H1 (cell line): ENCODE measurements at regions not wholly inside any gene's neighbourhood (a gene's known extent, or its start where the extent isn't known, plus 50 kb on each side); places are given as distances from the start of the nearest gene placed in this dataset.

Source experiments
- CTCF ChIA-PET: fragments of 300-600 bp; sonication (Branson Sonifier 250); formaldehyde crosslinking; loops from one replicate; lab custom pipeline; 2021; ENCODE audit not compliant: partially characterized antibody; lab: Charles Lee
- POLR2A ChIA-PET: fragments of 300-600 bp; sonication (Branson Sonifier 250); formaldehyde crosslinking; loops from one replicate; lab custom pipeline; 2021; ENCODE audit warnings: inconsistent platforms; ENCODE audit not compliant: partially characterized antibody; lab: Charles Lee
- DNase-seq, 2 experiments: peaks; one replicate each; pipeline versions ENCODE4 v3.0.0 to v3.0.0-alpha.2; 2010 to 2022; ENCODE audit warnings: low spot score in 2 of 2, low read depth in 1 of 2, mixed read lengths in 1 of 2
- FAIRE-seq: peaks from 2 replicates; lab custom pipeline; 2011; peaks lifted over from hg19 to GRCh38; lab: Jason Lieb, UNC
- H2AFZ ChIP-seq: 2 replicates; pipeline ENCODE4 v1.8.1; 2012; ENCODE audit warnings: low read length, inconsistent platforms
- H2AK5ac ChIP-seq: 2 replicates; pipeline ENCODE4 v1.6.1; 2013; ENCODE audit warnings: low read depth, low read length
- H2BK120ac ChIP-seq: replicated peaks from 2 replicates; pipeline ENCODE3; 2013; ENCODE audit warnings: low read depth, low read length, inconsistent platforms
- H2BK12ac ChIP-seq: 2 replicates; pipeline ENCODE4 v1.6.1; 2013; ENCODE audit warnings: low read depth, low read length
- H2BK15ac ChIP-seq: 2 replicates; pipeline ENCODE4 v1.6.1; 2013; ENCODE audit warnings: low read length
- H2BK20ac ChIP-seq: 2 replicates; pipeline ENCODE4 v1.6.1; 2013; ENCODE audit warnings: low read length
- H2BK5ac ChIP-seq: 2 replicates; pipeline ENCODE4 v1.6.1; 2013; ENCODE audit warnings: low read depth, low read length
- H3K14ac ChIP-seq: 2 replicates; pipeline ENCODE4 v1.6.1; 2013; ENCODE audit warnings: inconsistent platforms; ENCODE audit not compliant: insufficient read length
- H3K18ac ChIP-seq: 2 replicates; pipeline ENCODE4 v1.6.1; 2013; ENCODE audit warnings: low read length; ENCODE audit errors: extremely low read depth
- H3K23ac ChIP-seq: 2 replicates; pipeline ENCODE4 v1.6.1; 2013; ENCODE audit warnings: inconsistent platforms; ENCODE audit not compliant: insufficient read length
- H3K23me2 ChIP-seq: 2 replicates; pipeline ENCODE4 v1.6.1; 2013; ENCODE audit warnings: low read depth, low read length
- H3K27ac ChIP-seq: 2 replicates; pipeline ENCODE4 v1.6.1; 2011; ENCODE audit warnings: low read depth, low read length, inconsistent platforms
- H3K27me3 ChIP-seq, 4 experiments: replicated peaks in 1 of 4; 1 replicate in 1 of 4; 2 replicates in 3 of 4; pipeline versions ENCODE4 v1.6.1 to v1.8.1; 2011 to 2013; ENCODE audit warnings: low read length in 3 of 4, mild to moderate bottlenecking in 3 of 4, inconsistent platforms in 2 of 4, mixed read lengths in 2 of 4, moderate library complexity in 1 of 4; ENCODE audit not compliant: control insufficient read depth in 3 of 4, insufficient read depth in 3 of 4; ENCODE audit errors: extremely low read depth in 1 of 4
- H3K36me3 ChIP-seq, 4 experiments: 2 replicates each; pipeline versions ENCODE4 v1.6.1 to v1.8.1; 2011 to 2013; ENCODE audit warnings: mild to moderate bottlenecking in 4 of 4, low read length in 3 of 4, moderate library complexity in 2 of 4, control low read depth in 1 of 4, inconsistent platforms in 1 of 4; ENCODE audit not compliant: insufficient read depth in 4 of 4, control insufficient read depth in 2 of 4
- H3K4ac ChIP-seq: replicated peaks from 2 replicates; pipeline ENCODE3; 2013; ENCODE audit warnings: low read length, low read depth, mixed read lengths, inconsistent platforms; ENCODE audit not compliant: insufficient read length
- H3K4me1 ChIP-seq, 4 experiments: replicated peaks in 1 of 4; 1 replicate in 1 of 4; 2 replicates in 3 of 4; pipeline versions ENCODE4 v1.6.1 to v1.8.1; 2011 to 2013; ENCODE audit warnings: low read length in 3 of 4, inconsistent platforms in 2 of 4, mixed read lengths in 1 of 4; ENCODE audit not compliant: insufficient read depth in 4 of 4, control insufficient read depth in 3 of 4
- H3K4me2 ChIP-seq, 2 experiments: 2 replicates each; pipeline versions ENCODE4 v1.6.1 to v1.8.1; 2011 to 2013; ENCODE audit warnings: low read depth in 2 of 2, low read length in 2 of 2, control low read depth in 1 of 2, inconsistent platforms in 1 of 2, mild to moderate bottlenecking in 1 of 2; ENCODE audit not compliant: insufficient read depth in 1 of 2
- H3K4me3 ChIP-seq, 4 experiments: fragments of 200-600, 300-600 bp in 1 of 4; sonication (generic), shearing (Covaris generic), sonication (Bioruptor Twin) in 1 of 4; 2 replicates each; pipeline versions ENCODE4 v1.5.1 to v1.8.1; 2011 to 2016; ENCODE audit warnings: low read length in 4 of 4, low read depth in 3 of 4, control low read depth in 2 of 4, inconsistent platforms in 2 of 4, mild to moderate bottlenecking in 2 of 4, mixed read lengths in 1 of 4, moderate library complexity in 1 of 4; ENCODE audit not compliant: insufficient read depth in 2 of 4; ENCODE audit errors: extremely low read depth in 1 of 4
- H3K56ac ChIP-seq: replicated peaks from 2 replicates; pipeline ENCODE3; 2013; ENCODE audit warnings: low read depth, mild to moderate bottlenecking, mixed read lengths, low read length, inconsistent platforms; ENCODE audit not compliant: insufficient read length
- H3K79me1 ChIP-seq: 2 replicates; pipeline ENCODE4 v1.6.1; 2013; ENCODE audit warnings: low read depth, low read length, control low read depth
- H3K79me2 ChIP-seq, 2 experiments: 2 replicates each; pipeline versions ENCODE4 v1.6.1 to v1.8.1; 2012 to 2013; ENCODE audit warnings: low read length in 2 of 2, mild to moderate bottlenecking in 2 of 2, inconsistent platforms in 1 of 2; ENCODE audit not compliant: insufficient read depth in 2 of 2, control insufficient read depth in 1 of 2
- H3K9ac ChIP-seq, 4 experiments: replicated peaks in 1 of 4; 1 replicate in 1 of 4; 2 replicates in 3 of 4; pipeline versions ENCODE4 v1.6.1 to v1.8.1; 2011 to 2013; ENCODE audit warnings: low read depth in 3 of 4, low read length in 3 of 4, control low read depth in 2 of 4, mild to moderate bottlenecking in 2 of 4, moderate library complexity in 2 of 4, inconsistent platforms in 1 of 4; ENCODE audit errors: extremely low read depth in 1 of 4
- H3K9me3 ChIP-seq, 2 experiments: 2 replicates each; pipeline versions ENCODE4 v1.6.1 to v1.8.1; 2012 to 2013; ENCODE audit warnings: mild to moderate bottlenecking in 2 of 2, moderate library complexity in 2 of 2, control low read depth in 1 of 2, inconsistent platforms in 1 of 2, low read depth in 1 of 2, low read length in 1 of 2, mixed read lengths in 1 of 2; ENCODE audit not compliant: insufficient read depth in 2 of 2
- H4K20me1 ChIP-seq, 2 experiments: replicated peaks in 1 of 2; 2 replicates each; pipeline versions ENCODE3 to v1.8.1; 2011 to 2013; ENCODE audit warnings: inconsistent platforms in 2 of 2, low read length in 2 of 2, mild to moderate bottlenecking in 1 of 2; ENCODE audit not compliant: insufficient read depth in 2 of 2, control insufficient read depth in 1 of 2
- H4K5ac ChIP-seq: 2 replicates; pipeline ENCODE4 v1.6.1; 2013; ENCODE audit warnings: low read length, low read depth, mixed read lengths, inconsistent platforms; ENCODE audit not compliant: insufficient read length
- H4K8ac ChIP-seq: 2 replicates; pipeline ENCODE4 v1.8.0; 2013; ENCODE audit warnings: mild to moderate bottlenecking, moderate library complexity, low read length, inconsistent platforms; ENCODE audit not compliant: insufficient read depth; ENCODE audit errors: extremely low read depth
- H4K91ac ChIP-seq: replicated peaks from 2 replicates; pipeline ENCODE3; 2013; ENCODE audit warnings: low read length, mixed read lengths, inconsistent platforms; ENCODE audit not compliant: insufficient read length
- BACH1 ChIP-seq: IDR thresholded peaks from 2 replicates; pipeline ENCODE4 v1.6.1; 2012; ENCODE audit warnings: low read length, improper control_type of control experiment
- EP300 ChIP-seq, 2 experiments: IDR thresholded peaks; 1 replicate in 1 of 2; 2 replicates in 1 of 2; pipeline ENCODE4 v1.6.1; 2011 to 2012; ENCODE audit warnings: low read depth in 2 of 2, low read length in 2 of 2, mild to moderate bottlenecking in 2 of 2, borderline replicate concordance in 1 of 2, inconsistent platforms in 1 of 2, moderate library complexity in 1 of 2
- FOSL1 ChIP-seq: IDR thresholded peaks from 2 replicates; pipeline ENCODE4 v1.6.1; 2011; ENCODE audit warnings: mild to moderate bottlenecking, low read depth, low read length, moderate library complexity; ENCODE audit not compliant: insufficient read depth
- JUND ChIP-seq: IDR thresholded peaks from 2 replicates; pipeline ENCODE4 v1.6.1; 2011; ENCODE audit warnings: mild to moderate bottlenecking, improper control_type of control experiment, low read length
- RNF2 ChIP-seq: fragments of 200-900, 300-1000 bp; sonication (generic); IDR thresholded peaks from 2 replicates; pipeline ENCODE4 v1.7.1; 2016; ENCODE audit warnings: borderline replicate concordance, low read depth, mild to moderate bottlenecking, antibody characterized with exemption, low read length; ENCODE audit not compliant: poor library complexity, severe bottlenecking; ENCODE audit errors: missing control alignments
- WGBS, 2 experiments: shearing (Covaris generic) in 1 of 2; methylation state at CpG; one replicate each; pipeline versions ENCODE4 v1.1.6 to v1.1.7; 2013 to 2015; ENCODE audit warnings: low lambda C conversion rate in 2 of 2, mixed read lengths in 2 of 2, inconsistent platforms in 1 of 2, low coverage in 1 of 2, missing lambda C conversion rate in 1 of 2; ENCODE audit not compliant: insufficient replicate concordance in 2 of 2, insufficient coverage in 1 of 2, insufficient read length in 1 of 2; ENCODE audit errors: extremely low coverage in 1 of 2, missing lambda C conversion rate in 1 of 2; 5-methylcytosine and 5-hydroxymethylcytosine counted together
- TF ChIP-seq, protein P1 (sequence below): IDR thresholded peaks from 2 replicates; pipeline ENCODE4 v1.6.1; 2011; ENCODE audit warnings: low read length, improper control_type of control experiment

DNA sequence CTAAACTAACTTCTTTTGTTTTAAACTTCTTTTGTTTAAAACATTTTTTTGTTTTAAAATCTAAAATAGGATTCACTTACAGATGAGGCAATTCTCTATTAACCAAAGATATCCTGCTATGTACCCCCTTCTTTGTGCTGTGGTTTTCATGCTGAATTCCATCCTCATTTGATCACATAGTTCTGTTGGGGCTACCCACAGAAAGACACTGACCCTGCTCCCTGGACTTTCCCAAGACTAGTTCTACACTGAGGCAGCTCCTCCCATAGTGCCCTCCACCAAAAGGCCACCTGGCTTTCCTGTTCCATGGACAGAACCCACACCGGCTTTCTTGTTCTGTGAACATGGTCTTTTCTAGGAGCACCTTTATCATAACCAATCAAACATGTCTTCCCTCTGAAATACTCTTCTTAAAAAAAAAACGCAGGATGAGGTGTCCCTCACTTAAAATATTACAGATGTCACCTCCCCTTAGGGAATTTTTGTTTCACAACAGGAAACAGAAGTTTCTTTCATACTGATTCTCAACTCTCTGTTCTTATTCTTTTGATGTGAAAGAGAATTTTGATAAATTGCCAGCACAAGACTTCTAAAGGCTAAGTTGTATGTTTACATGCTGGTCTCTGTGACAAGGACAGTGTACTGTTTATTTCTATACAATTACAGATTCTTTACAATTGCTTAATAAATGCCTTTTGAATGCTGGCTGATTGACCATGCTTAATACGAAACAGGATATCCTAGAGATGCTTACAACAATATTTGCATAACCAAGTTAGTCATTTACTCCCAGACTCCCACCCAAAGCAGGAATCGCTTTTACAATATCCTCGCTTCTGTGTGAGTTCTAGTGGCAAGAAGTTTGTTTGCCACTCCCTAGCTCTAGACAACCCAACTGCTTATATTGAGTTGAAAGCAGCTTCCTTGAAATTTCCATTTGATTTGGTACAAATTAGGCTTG is 300.4 kb downstream of the DTWD2 start:
- no peak overlapping the region for H4K8ac ChIP-seq
- H3K4me3 ChIP-seq = no peak overlapping the region
- H3K27me3 ChIP-seq = no peaks in the 10 kb centered on the region
- ChIA-PET CTCF (interaction anchor here (1.7 kb wide), 1 partner anchor 9 kb away, joined by 6 read pairs; no protein-coding TSS in a partner anchor), POLR2A (no interaction called here)
- no peak overlapping the region for H3K4ac ChIP-seq
- H3K36me3 ChIP-seq = no peaks in the 10 kb centered on the region
- H3K23ac ChIP-seq = no peak overlapping the region
- DNase-seq (no peak), FAIRE-seq (no peak)
- H2AFZ ChIP-seq = no peak overlapping the region
- H2BK120ac ChIP-seq = no peak overlapping the region
- TF ChIP-seq BACH1 = no peak
- no peak for TF ChIP-seq FOSL1
- no peak for TF ChIP-seq JUND
- TF ChIP-seq, protein P1, sequence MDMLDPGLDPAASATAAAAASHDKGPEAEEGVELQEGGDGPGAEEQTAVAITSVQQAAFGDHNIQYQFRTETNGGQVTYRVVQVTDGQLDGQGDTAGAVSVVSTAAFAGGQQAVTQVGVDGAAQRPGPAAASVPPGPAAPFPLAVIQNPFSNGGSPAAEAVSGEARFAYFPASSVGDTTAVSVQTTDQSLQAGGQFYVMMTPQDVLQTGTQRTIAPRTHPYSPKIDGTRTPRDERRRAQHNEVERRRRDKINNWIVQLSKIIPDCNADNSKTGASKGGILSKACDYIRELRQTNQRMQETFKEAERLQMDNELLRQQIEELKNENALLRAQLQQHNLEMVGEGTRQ = no peak
- no peak for TF ChIP-seq EP300 (IDR thresholded peaks at IDR 0.05; ENCODE audit: borderline replicate concordance in 1 of 2, low read depth in 2 of 2, low read length in 2 of 2)
- no peak for TF ChIP-seq RNF2
- WGBS, 2 experiments = 88% methylated on average over 5 of the region's 5 CpGs; no CpG with 5 or more reads in 1 of the 2 experiments
- no peak overlapping the region for H4K5ac ChIP-seq
- H3K79me1 ChIP-seq = no peaks in the 10 kb centered on the region
- H3K14ac ChIP-seq = no peak overlapping the region
- no peak overlapping the region for H2BK20ac ChIP-seq
- H3K23me2 ChIP-seq = no peaks in the 10 kb centered on the region
- H2AK5ac ChIP-seq = no peak overlapping the region
- no peak overlapping the region for H2BK15ac ChIP-seq
- no peak overlapping the region for H3K9ac ChIP-seq
- H3K56ac ChIP-seq = no peak overlapping the region
- H3K79me2 ChIP-seq = no peaks in the 10 kb centered on the region
- H4K91ac ChIP-seq = no peak overlapping the region
- H3K27ac ChIP-seq = no peak overlapping the region
- H3K4me2 ChIP-seq = no peak overlapping the region
- no peaks in the 10 kb centered on the region for H3K4me1 ChIP-seq
- no peaks in the 10 kb centered on the region for H3K9me3 ChIP-seq
- H2BK5ac ChIP-seq = no peak overlapping the region
- no peak overlapping the region for H2BK12ac ChIP-seq
- no peak overlapping the region for H3K18ac ChIP-seq
- no peaks in the 10 kb centered on the region for H4K20me1 ChIP-seq
